NCI-H1694 (cell line): ENCODE measurements at regions not wholly inside any gene's neighbourhood (a gene's known extent, or its start where the extent isn't known, plus 50 kb on each side); places are given as distances from the start of the nearest gene placed in this dataset.
"Not testable (repeated sequence)": the region's sequence is repeated elsewhere in the genome, so short reads cannot be mapped to it uniquely, and the experiment has no call there.

ENCODE experiments used
- DNase-seq: peaks from one replicate; lab custom pipeline; 2025; lab: John Stamatoyannopoulos, UW

DNA sequence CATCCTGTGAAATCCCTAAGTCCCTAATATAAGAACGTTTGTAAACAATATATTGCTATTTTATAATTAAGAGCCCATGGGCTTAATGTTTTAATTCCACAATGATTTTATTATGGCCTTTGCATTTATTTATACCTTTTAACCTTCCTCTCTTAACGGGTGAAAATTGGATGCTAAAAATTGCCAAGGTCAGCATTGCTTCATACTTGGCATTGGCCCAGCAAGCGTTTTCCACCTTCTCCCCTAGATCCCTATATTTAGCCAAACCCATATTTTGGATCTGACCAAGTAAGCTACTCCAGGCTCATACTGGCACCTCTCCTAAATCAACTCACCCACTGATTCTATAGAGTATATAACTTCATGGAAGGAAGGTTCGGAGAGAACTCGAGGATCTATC, 188.0 kb upstream of the NR2F2 start:
- DNase-seq: no peak

DNA sequence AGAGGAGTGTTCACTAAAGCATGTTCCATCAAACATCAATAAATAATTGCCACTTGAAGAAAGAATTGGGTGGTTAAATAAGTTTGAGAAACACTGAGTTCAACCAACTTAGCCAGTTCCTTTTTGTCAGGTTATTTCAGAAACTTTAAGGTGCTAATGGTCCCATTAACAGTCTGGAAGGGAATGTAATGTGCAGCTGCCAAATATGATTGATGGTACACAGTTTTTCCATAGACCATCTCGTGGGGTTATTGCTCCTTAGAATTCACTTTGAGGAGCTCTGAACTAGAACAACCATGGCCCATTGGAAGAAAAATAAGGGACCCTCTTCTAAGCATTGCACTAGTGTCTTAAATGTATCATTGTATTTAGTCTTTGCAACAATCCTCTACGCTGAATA, 185.8 kb upstream of the NR2F2 start:
- DNase-seq: no peak

DNA sequence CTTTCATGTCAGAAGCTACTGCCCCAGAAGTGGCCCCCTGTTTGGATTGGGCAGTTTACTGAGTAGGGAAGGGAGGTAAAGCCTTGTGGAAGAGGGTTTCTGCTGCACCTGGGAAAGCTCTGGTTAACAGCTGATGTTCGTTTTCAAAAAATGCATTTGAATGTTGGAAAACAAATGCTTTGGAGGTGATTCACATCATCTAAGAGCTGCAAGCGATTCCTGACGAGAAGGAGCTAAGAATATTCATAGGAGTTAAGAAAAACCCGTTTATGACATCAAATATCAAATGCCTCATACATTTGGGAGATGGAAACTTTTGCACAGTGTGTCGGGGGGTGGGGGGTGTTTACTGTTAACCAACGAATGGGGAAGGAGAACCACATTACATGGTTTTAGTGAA, 183.8 kb upstream of the NR2F2 start:
- DNase-seq: no peak

DNA sequence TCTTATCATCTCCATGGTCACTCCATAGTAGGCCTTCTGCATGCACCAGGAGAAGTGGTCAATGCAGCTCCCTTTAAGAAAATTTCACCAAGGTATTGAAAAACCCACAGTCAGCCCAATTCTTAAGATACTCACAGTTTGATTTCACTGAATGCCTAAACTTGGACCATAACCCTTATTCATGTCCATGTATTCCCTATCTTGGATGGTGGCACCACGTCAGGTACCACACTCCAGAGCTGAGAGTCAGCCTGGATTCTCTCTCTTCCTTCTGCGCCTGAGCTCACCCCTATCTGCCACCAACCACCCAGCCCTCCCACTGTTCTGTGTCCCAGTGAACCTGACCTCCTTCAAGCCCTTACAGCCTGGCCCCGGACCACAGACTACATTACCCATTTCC, 183.2 kb upstream of the NR2F2 start:
- DNase-seq: no peak

- DNase-seq: no peak
Measured at GRCh38 chr15:96150254-96150653, 180.2 kb upstream of the NR2F2 start.

DNA sequence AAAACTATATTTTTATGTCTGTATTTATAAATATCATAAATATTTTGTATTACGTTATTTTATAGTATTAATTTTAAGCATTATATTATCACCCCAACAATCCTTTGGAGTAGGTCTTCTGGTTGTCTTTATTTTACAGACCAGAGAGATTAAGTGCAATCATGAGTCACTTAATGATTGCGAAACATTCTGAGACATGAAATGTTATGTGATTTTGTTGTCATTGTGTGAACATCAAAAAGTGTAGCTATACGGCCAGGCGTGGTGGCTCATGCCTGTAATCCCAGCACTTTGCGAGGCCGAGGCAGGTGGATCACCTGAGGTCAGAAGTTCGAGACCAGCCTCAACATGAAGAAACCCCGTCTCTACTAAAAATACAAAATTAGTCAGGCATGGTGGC, 178.8 kb upstream of the NR2F2 start:
- not testable (repeated sequence) for DNase-seq

- DNase-seq: no peak
Measured at GRCh38 chr15:96153929-96154328, 176.6 kb upstream of the NR2F2 start.

DNA sequence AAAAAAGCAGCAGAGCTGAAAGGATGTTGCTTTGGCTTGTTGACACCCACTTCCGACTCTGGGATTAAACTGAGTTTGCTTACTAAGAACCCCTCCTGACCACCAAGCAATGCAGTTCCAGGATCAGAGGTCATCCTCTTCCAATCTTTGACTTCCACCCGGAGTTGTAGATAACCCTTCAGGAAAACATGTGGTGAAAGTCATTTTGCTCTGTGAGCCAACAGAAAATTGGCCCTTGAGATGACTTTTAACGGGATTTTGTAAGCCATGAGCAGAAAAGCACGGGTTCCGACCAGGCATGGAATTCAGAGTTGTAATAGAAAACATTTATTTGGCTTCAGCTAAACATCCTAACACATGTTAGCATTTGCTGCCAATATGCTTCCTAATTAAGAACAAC, 171.6 kb upstream of the NR2F2 start:
- DNase-seq: no peak

DNA sequence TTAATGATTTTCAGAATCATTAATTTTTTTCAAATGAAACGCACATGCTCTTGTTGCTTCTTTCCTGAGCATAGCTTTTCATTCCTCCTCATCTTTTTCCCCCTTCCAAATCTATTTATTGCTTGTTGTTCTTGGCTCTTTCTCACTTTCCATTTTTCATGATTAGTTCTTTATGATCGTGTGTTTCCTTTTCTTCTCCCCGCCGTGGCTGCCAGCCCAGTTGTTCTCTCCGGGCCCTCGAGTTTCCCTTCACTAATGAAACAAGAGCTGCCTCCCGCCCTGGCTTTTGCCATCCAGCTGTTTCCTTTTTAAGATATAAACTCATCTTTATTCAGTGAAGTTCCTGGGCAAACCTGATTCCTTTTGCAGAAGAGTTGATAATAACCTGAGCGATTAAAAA, 170.2 kb upstream of the NR2F2 start:
- DNase-seq: no peak

DNA sequence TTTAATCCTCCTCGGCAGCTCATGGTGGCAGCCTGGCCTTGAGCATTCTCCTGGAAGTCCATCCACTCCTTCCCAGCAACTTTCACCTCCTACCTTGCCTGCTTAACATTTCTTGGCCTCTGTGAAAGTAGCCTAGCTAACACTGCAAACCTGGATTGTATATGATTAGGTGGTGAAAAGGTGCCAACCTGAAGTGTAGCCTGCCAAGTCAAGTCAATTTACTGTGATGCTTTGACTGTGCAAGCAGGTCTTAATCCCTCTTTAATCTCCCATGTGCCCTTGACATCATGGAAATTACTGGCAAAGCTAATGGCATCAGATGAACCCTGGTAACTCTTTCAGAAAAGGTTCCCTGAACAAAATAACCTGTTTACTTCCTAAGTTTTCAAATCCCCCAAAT, 169.7 kb upstream of the NR2F2 start:
- DNase-seq: no peak

DNA sequence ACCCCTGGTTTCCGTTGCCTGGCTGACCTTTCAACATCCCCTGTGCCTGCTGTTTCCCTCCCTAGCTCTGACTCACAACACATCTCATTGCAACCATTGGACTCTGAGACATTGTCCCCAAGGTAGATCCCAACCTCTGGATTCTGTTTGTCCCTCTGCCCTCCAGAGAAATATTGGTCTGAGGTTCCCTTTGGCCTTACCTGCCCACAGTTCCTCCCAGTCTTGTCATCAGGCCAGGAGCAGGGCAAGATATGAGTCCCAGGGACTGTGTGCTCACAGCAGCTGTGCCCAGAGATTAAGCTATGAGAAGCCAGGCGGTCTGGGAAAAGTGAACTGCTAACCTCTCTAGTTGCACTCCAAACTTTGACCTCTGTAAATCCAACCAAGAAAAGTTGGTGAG, 168.2 kb upstream of the NR2F2 start:
- DNase-seq: no peak

DNA sequence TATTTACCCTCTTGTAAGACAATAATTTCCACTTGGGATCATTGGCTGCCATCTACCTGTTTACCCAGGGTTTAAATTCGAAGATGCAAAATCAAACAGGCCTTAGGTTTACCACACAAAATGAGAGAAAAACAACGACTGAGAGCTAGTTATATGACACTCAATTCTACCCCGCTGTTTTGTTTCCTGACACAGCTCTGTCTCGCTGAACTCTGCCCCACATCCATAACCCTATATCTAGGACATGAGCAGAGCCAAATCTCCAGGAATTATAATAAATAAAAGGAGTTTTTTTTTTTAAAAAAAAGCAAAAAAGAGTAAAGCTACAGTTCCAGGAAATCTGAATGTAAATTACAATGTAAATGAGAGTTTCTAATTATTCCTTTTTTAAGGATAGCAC, 165.4 kb upstream of the NR2F2 start:
- no peak for DNase-seq

DNA sequence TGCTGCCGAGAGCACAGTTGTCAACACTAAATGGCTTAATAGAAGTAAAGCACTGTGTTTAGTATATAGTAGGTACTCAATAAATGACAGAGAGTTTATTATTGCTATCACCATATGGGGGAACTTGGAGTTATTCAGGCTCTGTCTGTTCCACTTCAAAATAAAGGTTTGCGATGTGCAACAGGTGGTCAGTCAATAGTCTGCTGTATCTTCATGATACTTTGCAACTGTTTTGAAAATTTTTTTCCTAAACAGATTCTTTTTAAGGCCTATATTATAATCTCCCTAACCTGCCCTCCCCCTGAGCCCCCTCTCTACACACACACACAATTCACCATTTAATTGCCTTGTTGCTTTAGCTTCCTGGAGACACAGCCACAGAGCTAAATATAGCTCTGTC, 164.7 kb upstream of the NR2F2 start:
- no peak for DNase-seq

DNA sequence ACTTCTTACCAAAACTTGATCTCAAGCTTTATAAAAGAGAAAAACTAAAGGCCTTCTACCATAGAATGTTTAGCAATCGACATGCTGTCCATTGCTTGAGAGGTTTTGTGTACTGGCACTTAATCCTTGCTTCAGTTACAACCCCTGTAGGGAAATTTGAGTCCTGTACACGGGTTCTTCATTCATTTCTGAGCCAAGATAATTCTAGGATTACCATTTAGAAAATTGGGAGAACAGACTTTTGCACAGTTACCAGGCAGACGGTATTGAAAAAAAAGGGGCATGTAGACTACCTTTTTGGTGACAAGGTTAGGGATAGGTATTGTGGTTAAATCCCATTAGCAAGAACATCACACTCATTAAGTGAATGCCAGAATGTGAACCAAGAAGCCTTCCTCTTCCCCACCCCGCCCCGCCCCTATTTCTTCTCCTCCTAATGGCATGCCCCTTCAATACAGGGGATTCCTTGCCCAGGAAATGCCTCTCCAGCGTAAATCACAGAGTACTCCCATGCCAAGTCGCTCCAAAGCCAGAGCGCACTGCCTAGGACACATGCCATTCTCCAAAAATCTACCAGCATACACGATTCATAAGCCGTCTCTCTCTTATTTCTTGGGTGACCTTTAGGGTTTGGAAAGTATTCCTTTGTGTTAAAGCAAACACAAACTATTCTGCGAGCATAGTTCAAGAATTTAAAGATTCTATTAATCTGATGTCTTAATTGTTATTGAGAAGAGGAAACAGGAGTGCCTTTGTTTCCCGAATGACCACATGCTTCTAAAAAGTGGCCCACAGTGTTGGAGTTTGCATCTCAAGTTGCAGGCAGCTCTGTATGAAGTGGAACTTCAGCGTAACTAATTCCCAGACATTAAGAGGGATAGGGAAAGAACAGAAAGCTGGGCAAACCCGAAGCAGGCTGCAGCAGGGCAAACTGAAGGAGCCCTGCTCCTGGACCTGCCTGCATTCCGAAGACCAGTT, 164.0 kb upstream of the NR2F2 start:
- DNase-seq: no peak

DNA sequence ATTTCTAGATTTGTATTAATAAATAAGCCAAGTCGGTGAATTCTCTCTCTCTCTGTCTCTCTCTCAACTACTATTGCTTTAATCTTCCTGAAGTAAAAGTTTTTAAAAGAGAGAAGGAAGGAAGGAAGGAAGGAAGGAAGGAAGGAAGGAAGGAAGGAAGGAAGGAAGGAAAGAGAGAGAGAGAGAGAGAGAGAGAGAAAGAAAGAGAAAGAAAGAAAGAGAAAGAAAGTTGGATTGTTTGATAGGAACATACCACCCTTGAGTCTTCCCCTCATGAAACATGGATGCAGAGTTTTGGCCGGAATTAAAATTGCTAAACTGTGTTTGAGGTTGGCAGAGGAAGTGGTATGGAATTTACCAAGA, 159.9 kb upstream of the NR2F2 start:
- DNase-seq: not testable (repeated sequence)

DNA sequence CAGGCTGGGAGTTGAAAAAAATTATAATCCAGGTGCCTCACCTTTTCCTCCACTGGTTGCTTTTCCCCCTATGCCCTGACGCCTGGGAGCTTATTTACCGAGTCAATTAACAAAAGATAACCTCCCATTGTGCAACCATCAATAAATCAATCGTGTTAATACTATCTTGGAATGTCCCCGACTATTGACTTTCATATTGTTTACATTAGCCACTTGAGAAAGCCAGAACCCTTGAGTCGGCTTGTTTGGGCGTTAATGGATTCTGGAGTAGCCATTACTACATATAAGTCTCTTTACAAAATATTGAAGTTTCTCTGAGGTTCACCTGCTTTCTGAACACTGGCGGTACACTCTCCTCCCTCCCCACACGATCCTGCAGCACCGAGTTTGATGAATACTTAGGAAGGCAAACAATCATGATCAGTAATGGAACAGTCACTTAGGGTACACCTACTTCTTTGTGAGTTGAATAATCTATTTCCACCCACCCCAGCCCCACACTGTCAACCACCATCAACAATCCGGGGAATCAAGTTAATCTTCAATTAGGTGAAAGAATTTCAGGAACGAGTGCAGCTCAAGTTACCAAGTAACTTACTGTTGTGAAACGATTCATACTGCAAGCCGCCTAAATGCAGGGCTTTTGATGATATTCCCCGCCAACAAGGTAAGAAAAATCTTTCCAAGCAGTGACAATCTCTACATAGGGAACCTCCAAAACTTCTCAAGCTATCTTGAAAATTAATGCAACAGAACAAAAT, 159.3 kb upstream of the NR2F2 start:
- no peak for DNase-seq

GRCh38 chr15:96171853-96172296, 158.6 kb upstream of the NR2F2 start:
- DNase-seq: no peak

DNA sequence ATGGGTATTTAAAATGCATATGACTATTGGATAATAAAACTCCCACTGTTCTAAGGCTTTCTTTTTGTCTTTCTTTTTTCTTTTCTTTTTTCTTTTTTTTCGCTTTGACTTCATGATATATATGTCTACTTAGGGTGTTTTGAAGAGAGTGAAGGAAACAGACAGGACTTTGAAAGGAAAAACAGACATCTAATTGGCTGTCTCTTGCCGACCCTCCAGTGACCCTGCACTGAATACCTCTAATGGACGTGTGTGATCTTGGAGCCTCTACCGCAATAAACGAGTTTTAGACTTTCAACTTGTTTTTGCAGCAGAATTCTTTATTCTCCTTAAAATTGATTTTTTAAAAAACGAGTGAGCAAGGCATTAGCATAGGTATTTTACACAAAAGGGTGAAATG, 158.1 kb upstream of the NR2F2 start:
- no peak for DNase-seq

GRCh38 chr15:96176831-96177230, 153.7 kb upstream of the NR2F2 start:
- no peak for DNase-seq

DNA sequence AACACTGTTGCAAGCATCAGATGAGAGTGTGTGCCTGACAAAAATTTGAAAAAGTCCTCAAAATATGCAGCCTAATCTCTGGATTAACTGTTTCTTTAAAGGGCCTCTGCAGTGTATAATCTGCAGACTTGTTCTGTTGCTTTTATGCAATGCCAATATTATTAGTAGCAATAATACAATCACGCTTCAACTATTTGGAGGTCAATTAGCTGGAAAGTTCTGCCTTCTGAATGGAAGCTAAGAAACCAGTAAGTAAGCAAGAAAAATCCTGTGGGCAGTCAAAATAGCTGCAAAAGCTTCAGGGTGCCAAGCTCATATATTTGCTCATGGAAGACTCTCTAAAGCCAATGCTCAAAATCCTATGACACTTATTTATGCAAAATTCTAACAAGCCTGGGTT, 153.2 kb upstream of the NR2F2 start:
- DNase-seq: no peak

DNA sequence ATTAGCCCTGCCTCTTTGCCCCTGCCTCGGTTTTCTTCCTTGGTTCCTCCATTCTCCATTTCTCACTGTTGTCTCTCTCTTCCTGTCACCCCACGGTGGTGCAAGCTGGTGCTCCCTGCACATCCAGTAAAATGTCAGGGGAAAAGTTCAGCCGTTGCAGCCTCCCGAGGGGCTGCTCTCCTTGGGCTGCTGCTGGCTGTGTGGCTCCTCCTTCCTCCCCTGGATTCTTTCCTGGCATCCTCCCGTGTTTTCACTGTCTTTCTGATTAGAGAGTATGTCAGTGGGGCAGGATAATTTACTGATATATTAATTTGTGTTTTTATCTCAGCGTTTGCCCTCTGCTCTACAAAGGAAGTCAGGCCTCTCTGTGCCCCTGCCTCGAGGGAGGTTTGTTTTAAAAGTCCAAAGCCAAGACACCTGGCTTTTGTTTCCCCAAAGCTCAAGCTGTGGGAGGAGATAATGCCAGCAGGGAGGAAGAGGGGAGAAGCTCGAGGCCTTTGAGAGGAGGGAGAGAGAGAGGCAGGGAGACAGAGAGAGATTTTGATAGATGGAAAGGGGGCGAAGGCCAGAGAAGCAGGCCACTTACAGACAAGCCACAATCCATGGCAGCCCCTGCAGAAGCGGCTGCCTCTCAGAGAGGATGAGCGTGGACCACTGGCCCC, 150.3 kb upstream of the NR2F2 start:
- DNase-seq: no peak

GRCh38 chr15:96181217-96181616, 149.3 kb upstream of the NR2F2 start:
- DNase-seq: no peak

DNA sequence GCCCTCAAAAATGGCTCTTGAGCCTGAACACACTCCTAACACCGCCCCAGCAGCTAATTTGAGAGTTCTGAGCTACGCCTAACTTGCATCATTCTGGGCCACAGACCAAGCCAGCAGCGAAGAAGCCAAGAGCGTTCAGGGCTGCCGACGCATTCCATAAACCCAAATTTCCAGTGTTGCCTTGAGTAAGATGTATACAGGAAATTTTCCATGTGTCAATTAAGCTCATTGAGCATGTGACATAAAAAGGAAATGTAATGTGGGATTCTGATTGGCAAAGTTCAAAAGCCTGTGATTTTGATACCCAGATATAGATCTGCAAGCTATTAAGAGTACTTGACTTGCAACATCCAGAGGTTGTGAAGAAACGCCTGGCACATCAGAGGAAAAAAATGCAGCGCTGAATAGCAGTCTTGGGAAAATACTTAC, 148.6 kb upstream of the NR2F2 start:
- DNase-seq: no peak
